ENCODE measurements at regions not wholly inside any gene's neighbourhood (a gene's known extent, or its start where the extent isn't known, plus 50 kb on each side); places are given as distances from the start of the nearest gene placed in this dataset.
"Not testable (repeated sequence)": the region's sequence is repeated elsewhere in the genome, so short reads cannot be mapped to it uniquely, and the experiment has no call there.

- DNase-seq: no peak
Observed at GRCh38 chr11:25520459-25520858, 811.5 kb upstream of the ANO3 start.

DNA sequence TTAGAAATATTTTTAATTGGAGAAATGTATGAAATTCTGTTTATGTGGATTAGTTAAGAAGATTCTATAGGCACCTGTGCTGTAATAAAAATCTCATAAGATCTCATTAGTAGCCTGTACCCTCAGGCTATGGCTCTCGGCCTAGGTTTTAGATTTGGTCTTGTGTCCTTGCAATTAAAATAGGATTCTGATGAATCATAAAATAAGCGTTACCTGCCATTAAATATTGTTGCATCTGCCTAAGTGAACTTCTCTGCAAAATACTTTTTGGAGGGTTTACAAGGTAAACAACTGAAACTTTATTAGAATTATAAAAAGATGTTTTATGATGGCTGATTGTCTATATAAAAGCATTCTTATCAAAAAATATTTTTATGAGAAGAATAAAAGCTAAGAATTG lies 804.1 kb upstream of the ANO3 start:
- no peak for DNase-seq

DNA sequence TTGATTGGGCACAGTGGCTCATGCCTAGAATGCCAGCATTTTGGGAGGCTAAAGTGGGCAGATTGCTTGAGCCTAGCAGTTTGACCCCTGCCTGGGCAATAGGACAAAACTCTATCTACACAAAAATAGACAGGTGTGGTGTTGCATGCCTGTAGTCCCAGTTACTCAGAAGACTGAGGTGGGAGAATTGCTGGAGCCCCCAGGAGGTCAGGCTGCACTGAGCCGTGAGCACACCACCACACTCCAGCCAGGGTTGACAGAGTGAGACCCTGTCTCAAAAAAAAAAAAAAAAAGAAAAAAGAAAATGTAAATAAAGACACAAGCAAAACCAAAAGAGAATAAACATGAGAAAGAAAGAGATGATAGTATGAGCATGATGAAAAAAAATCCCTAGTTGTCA lies 802.4 kb upstream of the ANO3 start:
- DNase-seq: no peak

GRCh38 chr11:25535467-25536272 lies 796.3 kb upstream of the ANO3 start:
- DNase-seq: no peak

GRCh38 chr11:25536289-25536688 lies 795.6 kb upstream of the ANO3 start:
- DNase-seq: no peak

DNA sequence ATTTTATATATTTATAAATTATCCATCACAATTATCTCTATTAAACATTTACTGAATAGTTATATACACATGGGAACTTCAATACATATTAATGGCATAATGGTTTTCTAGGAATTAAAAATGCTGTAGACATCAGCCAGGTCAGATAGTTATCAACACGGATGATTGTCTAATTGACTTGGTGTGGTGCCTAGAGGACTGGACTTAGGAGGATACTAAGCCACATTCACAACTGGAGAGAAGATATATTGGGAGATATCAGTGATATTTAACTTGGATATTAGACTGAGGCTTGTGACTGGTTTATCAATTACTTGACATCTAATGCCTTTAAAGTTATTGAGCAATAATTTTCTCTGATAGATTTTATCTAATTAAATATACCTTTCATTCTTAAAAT lies 794.5 kb upstream of the ANO3 start:
- DNase-seq: no peak

GRCh38 chr11:25547292-25547691 lies 784.6 kb upstream of the ANO3 start:
- no peak for DNase-seq

DNA sequence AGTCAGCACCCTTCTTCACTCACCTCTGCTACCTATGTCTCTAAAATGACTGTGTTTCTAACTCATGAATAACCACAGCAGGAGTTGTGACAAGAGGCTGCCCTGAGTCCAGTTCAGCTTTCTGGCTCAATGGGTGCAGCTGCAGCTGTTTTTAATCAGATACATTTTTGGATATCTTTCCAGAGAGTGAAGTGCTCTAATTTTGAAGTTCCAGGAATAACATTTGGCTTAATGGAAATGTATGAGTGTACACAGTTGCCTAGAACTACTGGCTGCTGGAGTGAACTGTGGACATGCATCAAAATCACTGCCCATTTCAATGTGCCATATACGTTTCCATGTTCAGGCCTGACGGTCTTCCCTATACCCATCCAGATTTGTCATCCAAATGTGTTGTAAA lies 769.5 kb upstream of the ANO3 start:
- no peak for DNase-seq

- DNase-seq: no peak
Observed at GRCh38 chr11:25565846-25566245, 766.1 kb upstream of the ANO3 start.

GRCh38 chr11:25566298-25567200 lies 765.4 kb upstream of the ANO3 start:
- no peak for DNase-seq

DNA sequence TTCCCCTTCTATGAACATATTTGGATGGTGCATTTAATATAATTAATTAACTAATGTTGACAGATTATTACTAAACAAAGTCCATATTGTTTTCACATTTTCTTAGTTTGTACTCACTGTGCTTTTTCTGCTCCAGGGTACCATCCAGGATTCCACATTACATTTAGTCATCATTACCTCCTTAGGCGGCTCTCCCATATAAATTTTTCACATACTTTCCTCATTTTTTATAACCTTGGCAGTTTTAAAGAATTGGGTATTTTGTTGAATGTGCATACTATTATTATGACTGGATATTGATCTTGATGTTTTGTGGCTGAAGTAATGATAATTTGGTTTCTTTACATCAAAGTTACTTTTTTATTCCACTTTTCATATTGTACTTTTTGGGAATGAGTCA lies 755.6 kb upstream of the ANO3 start:
- no peak for DNase-seq

DNA sequence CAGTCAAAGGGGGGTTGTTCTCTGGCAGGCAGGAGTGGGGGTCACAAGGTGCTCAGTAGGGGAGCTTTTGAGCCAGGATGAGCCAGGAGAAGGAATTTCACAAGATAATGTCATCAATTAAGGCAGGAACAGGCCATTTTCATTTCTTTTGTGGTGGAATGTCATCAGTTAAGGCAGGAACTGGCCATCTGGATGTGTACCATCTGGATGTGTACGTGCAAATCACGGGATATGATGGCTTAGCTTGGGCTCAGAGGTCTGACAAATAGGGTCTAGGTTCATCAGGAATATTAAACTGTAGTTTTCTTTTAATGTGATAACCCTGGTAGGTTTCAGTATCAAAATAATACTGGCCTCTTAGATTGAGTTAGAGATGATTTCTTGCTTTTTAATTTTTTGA lies 752.4 kb upstream of the ANO3 start:
- not testable (repeated sequence) for DNase-seq

DNA sequence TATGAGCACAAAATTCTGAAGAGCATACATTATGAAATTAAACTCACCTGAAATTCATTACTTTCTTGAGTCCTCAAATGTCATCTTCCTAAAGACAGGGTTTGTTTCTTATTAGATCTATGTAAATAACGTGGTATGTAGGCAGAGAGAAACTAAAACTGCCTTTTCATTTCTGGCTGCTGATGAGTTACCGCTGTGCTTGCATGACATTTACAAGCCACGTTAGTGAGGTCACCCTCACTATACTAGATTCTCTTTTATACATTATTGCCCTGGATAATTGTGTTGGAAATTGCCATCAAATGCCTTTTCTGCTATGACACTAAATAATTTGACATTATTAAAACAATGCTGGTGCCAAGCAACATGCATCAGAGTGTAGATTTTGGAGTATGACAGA lies 748.3 kb upstream of the ANO3 start:
- DNase-seq: no peak

- no peak for DNase-seq
Observed at GRCh38 chr11:25587496-25587895, 744.4 kb upstream of the ANO3 start.

GRCh38 chr11:25593221-25593620 lies 738.7 kb upstream of the ANO3 start:
- no peak for DNase-seq

DNA sequence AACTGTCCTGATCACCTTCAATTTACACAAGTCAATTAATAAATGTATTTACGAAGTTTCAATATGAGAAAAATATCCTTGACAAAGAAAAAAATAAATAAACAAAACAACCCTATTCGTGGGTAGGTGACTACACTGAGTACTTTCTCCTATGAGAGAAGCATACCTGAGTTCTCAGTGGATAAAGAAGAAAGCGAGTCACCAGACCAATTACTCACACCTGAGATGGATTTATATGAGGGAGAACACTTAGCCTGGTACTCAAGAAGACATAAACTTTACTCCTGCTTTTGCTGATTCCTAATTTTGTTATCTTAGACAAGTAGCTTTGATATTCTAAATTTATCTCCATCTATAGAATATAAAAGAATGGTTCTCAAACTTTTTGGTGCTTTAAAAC lies 735.2 kb upstream of the ANO3 start:
- DNase-seq: no peak

DNA sequence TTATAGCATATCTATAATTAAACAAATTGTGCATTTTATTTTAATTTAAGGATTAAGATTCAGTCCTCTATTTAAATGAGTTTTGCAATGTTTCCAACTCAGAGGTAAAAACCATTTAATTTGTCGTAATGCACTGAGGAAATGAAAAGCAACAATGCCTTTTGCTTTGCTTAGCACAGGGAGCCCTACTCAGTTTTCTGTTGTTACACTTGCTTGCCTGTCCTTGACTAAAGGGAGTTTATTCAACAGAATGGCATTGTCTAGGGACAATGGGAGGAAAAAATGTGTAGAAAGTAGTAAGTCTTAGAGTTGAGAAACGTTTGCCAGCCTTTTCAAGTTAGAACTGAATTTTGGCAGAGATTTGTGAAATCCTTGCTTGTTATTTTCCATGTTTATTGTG lies 734.2 kb upstream of the ANO3 start:
- DNase-seq: no peak

- no peak for DNase-seq
Observed at GRCh38 chr11:25602149-25602548, 729.8 kb upstream of the ANO3 start.

- DNase-seq: no peak
Observed at GRCh38 chr11:25602959-25603358, 729.0 kb upstream of the ANO3 start.

- DNase-seq: no peak
Observed at GRCh38 chr11:25612806-25613205, 719.1 kb upstream of the ANO3 start.

DNA sequence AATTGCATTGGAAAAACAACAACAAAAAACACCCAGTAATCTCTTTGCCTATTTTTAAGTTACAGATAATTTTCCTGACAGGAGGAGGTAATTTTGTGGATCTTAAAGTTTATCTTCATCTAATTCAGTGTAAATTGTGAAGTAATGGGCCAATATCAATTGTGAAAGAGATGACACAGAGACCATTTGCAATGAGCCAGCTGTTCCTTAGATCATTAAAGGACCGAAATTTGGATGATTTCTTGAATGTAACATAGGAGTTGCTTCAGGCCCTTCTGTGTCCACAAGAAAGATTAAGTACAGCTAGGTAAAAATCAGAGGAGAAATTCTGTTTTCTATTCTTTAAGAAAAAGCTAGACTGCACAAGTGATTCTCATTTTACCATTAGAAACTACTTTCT lies 718.5 kb upstream of the ANO3 start:
- no peak for DNase-seq

DNA sequence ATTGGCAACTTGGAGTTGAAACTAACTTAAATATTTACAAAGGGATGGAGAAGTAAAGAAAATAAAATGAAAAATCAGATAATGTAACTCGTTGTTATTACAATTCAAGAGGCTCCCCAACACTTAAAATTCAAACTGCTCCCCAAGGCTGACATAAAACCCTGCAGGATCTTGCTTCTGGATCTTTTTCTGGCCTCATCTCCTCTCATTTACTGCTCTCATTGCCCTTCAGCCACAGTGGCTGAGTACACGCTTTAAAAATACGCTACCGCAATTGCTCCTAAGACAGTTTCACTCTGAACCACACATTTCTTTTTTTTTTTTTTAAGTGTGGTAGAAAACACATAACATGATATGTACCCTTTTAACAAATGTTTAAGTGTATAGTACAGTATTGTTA lies 718.1 kb upstream of the ANO3 start:
- no peak for DNase-seq

- DNase-seq: no peak
Observed at GRCh38 chr11:25615069-25615468, 716.9 kb upstream of the ANO3 start.

DNA sequence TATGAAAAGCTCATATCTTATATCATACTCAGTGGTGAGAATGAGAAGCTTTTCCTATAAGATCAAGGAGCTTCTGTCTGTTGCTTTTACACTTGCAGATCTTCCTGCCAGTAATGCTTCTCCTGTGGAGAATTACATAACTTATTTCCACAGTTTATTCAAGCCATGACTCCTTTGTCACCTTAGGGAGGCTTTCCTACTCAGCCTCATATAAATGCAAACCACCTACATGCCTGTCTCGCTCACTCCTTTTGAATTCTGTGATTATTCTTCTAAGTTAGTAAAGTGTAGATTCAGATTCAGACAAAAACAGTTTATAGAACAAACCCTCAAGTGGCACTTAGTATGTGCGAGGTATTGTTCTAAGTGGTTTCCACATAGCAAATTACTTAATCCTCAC lies 716.1 kb upstream of the ANO3 start:
- DNase-seq: no peak
